KMS-11 (cell line): ENCODE measurements at regions not wholly inside any gene's neighbourhood (a gene's known extent, or its start where the extent isn't known, plus 50 kb on each side); places are given as distances from the start of the nearest gene placed in this dataset.

Experiments used
- H2AFZ ChIP-seq: fragments of 200-600 bp; sonication (generic); 2 replicates; pipeline ENCODE4 v1.6.1; 2016; ENCODE audit warnings: antibody characterized with exemption, mixed run types, low read depth
- H3K27ac ChIP-seq: fragments of 200-600 bp; sonication (generic); 2 replicates; pipeline ENCODE4 v1.6.1; 2016; ENCODE audit warnings: mild to moderate bottlenecking, mixed run types
- H3K27me3 ChIP-seq: fragments of 200-600 bp; sonication (generic); 2 replicates; pipeline ENCODE4 v1.6.1; 2017; ENCODE audit warnings: mild to moderate bottlenecking, low read depth, mixed run types, moderate library complexity; ENCODE audit not compliant: insufficient read depth
- H3K36me3 ChIP-seq: fragments of 200-600 bp; sonication (generic); 2 replicates; pipeline ENCODE4 v1.6.1; 2017; ENCODE audit warnings: mild to moderate bottlenecking, mixed run types; ENCODE audit not compliant: insufficient read depth
- H3K4me1 ChIP-seq: fragments of 200-600 bp; sonication (generic); 2 replicates; pipeline ENCODE4 v1.6.1; 2016; ENCODE audit warnings: mild to moderate bottlenecking, low read depth, mixed run types; ENCODE audit not compliant: poor library complexity, severe bottlenecking
- H3K4me2 ChIP-seq: fragments of 200-600 bp; sonication (generic); 2 replicates; pipeline ENCODE4 v1.7.0; 2016; ENCODE audit warnings: mild to moderate bottlenecking, mixed run types
- H3K4me3 ChIP-seq: fragments of 200-600 bp; sonication (generic); IDR thresholded peaks from 2 replicates; pipeline ENCODE4 v1.6.1; 2017; ENCODE audit warnings: low read depth, low read length, mixed read lengths; ENCODE audit not compliant: insufficient read depth
- H3K79me2 ChIP-seq: fragments of 200-600 bp; sonication (generic); 2 replicates; pipeline ENCODE4 v1.6.1; 2016; ENCODE audit warnings: low read depth, mixed run types; ENCODE audit not compliant: insufficient read depth
- H3K9ac ChIP-seq: fragments of 200-600 bp; sonication (generic); 2 replicates; pipeline ENCODE4 v1.6.1; 2016; ENCODE audit warnings: mild to moderate bottlenecking, mixed run types
- H4K20me1 ChIP-seq: fragments of 200-600 bp; sonication (generic); 2 replicates; pipeline ENCODE4 v1.6.1; 2016; ENCODE audit warnings: mild to moderate bottlenecking, mixed run types; ENCODE audit not compliant: insufficient read depth
- TF ChIP-seq, protein P1 (sequence below): fragments of 200-600 bp; sonication (generic); conservative IDR thresholded peaks from 2 replicates; pipeline ENCODE4 v1.6.1; 2017; ENCODE audit warnings: low read depth, mild to moderate bottlenecking, antibody characterized with exemption, low read length, moderate library complexity, mixed read lengths

DNA sequence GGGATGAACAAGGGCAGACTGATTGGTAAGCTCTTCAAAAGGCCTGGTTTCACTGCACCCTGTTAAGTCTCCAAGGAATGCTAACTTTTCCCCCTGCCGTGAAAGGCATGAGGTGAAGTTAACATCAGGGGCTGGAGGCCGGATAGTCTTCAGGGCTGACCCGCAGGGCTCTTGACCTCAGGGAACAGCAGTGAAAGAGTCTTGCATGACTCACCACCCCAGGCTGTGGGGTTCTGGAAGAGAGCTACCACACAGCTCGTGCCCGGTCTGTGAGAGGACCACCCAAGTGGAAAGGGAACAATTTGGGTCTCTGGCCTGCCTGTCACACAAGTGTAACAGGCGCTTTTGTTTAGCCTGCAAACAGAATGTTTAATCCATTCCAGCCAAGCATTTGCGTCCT is 504.9 kb downstream of the EDEM1 start:
- no peak overlapping the region for H3K4me3 ChIP-seq
- no peak overlapping the region for H3K27ac ChIP-seq
- H3K79me2 ChIP-seq, result no peaks in the 10 kb centered on the region
- no peak overlapping the region for H3K4me2 ChIP-seq
- H3K36me3 ChIP-seq, result no peaks in the 10 kb centered on the region
- TF ChIP-seq, protein P1, sequence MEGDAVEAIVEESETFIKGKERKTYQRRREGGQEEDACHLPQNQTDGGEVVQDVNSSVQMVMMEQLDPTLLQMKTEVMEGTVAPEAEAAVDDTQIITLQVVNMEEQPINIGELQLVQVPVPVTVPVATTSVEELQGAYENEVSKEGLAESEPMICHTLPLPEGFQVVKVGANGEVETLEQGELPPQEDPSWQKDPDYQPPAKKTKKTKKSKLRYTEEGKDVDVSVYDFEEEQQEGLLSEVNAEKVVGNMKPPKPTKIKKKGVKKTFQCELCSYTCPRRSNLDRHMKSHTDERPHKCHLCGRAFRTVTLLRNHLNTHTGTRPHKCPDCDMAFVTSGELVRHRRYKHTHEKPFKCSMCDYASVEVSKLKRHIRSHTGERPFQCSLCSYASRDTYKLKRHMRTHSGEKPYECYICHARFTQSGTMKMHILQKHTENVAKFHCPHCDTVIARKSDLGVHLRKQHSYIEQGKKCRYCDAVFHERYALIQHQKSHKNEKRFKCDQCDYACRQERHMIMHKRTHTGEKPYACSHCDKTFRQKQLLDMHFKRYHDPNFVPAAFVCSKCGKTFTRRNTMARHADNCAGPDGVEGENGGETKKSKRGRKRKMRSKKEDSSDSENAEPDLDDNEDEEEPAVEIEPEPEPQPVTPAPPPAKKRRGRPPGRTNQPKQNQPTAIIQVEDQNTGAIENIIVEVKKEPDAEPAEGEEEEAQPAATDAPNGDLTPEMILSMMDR, result no peak
- H3K4me1 ChIP-seq, result no peaks in the 10 kb centered on the region
- no peak overlapping the region for H2AFZ ChIP-seq
- no peaks in the 10 kb centered on the region for H4K20me1 ChIP-seq
- H3K9ac ChIP-seq, result no peak overlapping the region
- H3K27me3 ChIP-seq, result no peaks in the 10 kb centered on the region

- H4K20me1 ChIP-seq, result no peaks in the 10 kb centered on the region
- no peaks in the 10 kb centered on the region for H3K4me1 ChIP-seq
- TF ChIP-seq, protein P1, result no peak
- H2AFZ ChIP-seq, result no peak overlapping the region
- no peak overlapping the region for H3K4me3 ChIP-seq
- no peak overlapping the region for H3K27ac ChIP-seq
- H3K4me2 ChIP-seq, result no peak overlapping the region
- no peaks in the 10 kb centered on the region for H3K27me3 ChIP-seq
- no peaks in the 10 kb centered on the region for H3K79me2 ChIP-seq
- no peak overlapping the region for H3K9ac ChIP-seq
- H3K36me3 ChIP-seq, result no peaks in the 10 kb centered on the region
Observed at GRCh38 chr3:5694266-5694665, 506.8 kb downstream of the EDEM1 start.

- no peak overlapping the region for H3K4me2 ChIP-seq
- H3K27me3 ChIP-seq, result no peaks in the 10 kb centered on the region
- H4K20me1 ChIP-seq, result no peaks in the 10 kb centered on the region
- TF ChIP-seq, protein P1, result no peak
- no peak overlapping the region for H3K9ac ChIP-seq
- H2AFZ ChIP-seq, result no peak overlapping the region
- H3K4me1 ChIP-seq, result no peaks in the 10 kb centered on the region
- H3K36me3 ChIP-seq, result no peaks in the 10 kb centered on the region
- H3K4me3 ChIP-seq, result no peak overlapping the region
- no peak overlapping the region for H3K27ac ChIP-seq
- no peaks in the 10 kb centered on the region for H3K79me2 ChIP-seq
Observed at GRCh38 chr3:5698851-5699250, 511.3 kb downstream of the EDEM1 start.

- H3K4me1 ChIP-seq, result no peaks in the 10 kb centered on the region
- H3K79me2 ChIP-seq, result no peaks in the 10 kb centered on the region
- no peak overlapping the region for H3K4me3 ChIP-seq
- TF ChIP-seq, protein P1, result no peak
- H3K36me3 ChIP-seq, result no peaks in the 10 kb centered on the region
- no peaks in the 10 kb centered on the region for H4K20me1 ChIP-seq
- H3K9ac ChIP-seq, result no peak overlapping the region
- no peak overlapping the region for H3K27ac ChIP-seq
- H2AFZ ChIP-seq, result no peak overlapping the region
- H3K27me3 ChIP-seq, result no peaks in the 10 kb centered on the region
- H3K4me2 ChIP-seq, result no peak overlapping the region
Observed at GRCh38 chr3:5699313-5699712, 511.8 kb downstream of the EDEM1 start.
